SK-N-SH (cell line): ENCODE measurements at regions not wholly inside any gene's neighbourhood (a gene's known extent, or its start where the extent isn't known, plus 50 kb on each side); places are given as distances from the start of the nearest gene placed in this dataset.
"Not testable (repeated sequence)": the region's sequence is repeated elsewhere in the genome, so short reads cannot be mapped to it uniquely, and the experiment has no call there.

Experiments
- CTCF ChIA-PET: fragments of 300-600, 350-600 bp; formaldehyde crosslinking; extraction: SDS; loops from one replicate; lab custom pipeline; 2021; lab: Yijun Ruan, JAX
- POLR2A ChIA-PET: fragments of 350-600 bp; sonication (Branson Sonifier 250); formaldehyde crosslinking; extraction: SDS; loops from one replicate; lab custom pipeline; 2020; ENCODE audit warnings: antibody characterized with exemption, inconsistent platforms; lab: Yijun Ruan, JAX
- DNase-seq: peaks from one replicate; pipeline ENCODE4 v3.0.0; 2012
- H2AFZ ChIP-seq: fragments of 200-600 bp; sonication (generic); 2 replicates; pipeline ENCODE4 v1.8.1; 2016; ENCODE audit warnings: antibody characterized with exemption, mild to moderate bottlenecking, low read depth
- H3F3A ChIP-seq: fragments of 200-600 bp; sonication (generic); replicated peaks from 2 replicates; pipeline ENCODE3; 2016; ENCODE audit warnings: antibody characterized with exemption, mild to moderate bottlenecking; ENCODE audit not compliant: insufficient read depth
- H3K27ac ChIP-seq, 2 experiments: fragments of 200-500 bp in 1 of 2; fragments of 200-600 bp in 1 of 2; sonication (Bioruptor generic) in 1 of 2; sonication (generic), shearing (Covaris generic) in 1 of 2; 2 replicates each; pipeline versions ENCODE4 v1.5.1 to v1.6.1; 2014 to 2016; ENCODE audit warnings: low read depth in 2 of 2, inconsistent platforms in 1 of 2, low read length in 1 of 2, mild to moderate bottlenecking in 1 of 2, mixed read lengths in 1 of 2
- H3K27me3 ChIP-seq: fragments of 200-600 bp; sonication (generic), shearing (Covaris generic); 2 replicates; pipeline ENCODE4 v1.6.1; 2016; ENCODE audit warnings: mixed run types; ENCODE audit not compliant: insufficient read depth
- H3K36me3 ChIP-seq, 2 experiments: fragments of 200-500 bp in 1 of 2; fragments of 200-600 bp in 1 of 2; sonication (Bioruptor generic) in 1 of 2; sonication (generic) in 1 of 2; replicated peaks in 1 of 2; 2 replicates each; pipeline versions ENCODE3 to v1.5.1; 2014 to 2016; ENCODE audit warnings: low read length in 1 of 2, mild to moderate bottlenecking in 1 of 2; ENCODE audit not compliant: insufficient read depth in 2 of 2, control insufficient read depth in 1 of 2
- H3K4me1 ChIP-seq, 2 experiments: fragments of 200-500 bp in 1 of 2; fragments of 200-600 bp in 1 of 2; sonication (Bioruptor generic) in 1 of 2; sonication (generic), shearing (Covaris generic) in 1 of 2; 2 replicates each; pipeline versions ENCODE4 v1.5.1 to v1.6.1; 2014 to 2016; ENCODE audit warnings: low read depth in 1 of 2, low read length in 1 of 2, mixed run types in 1 of 2; ENCODE audit not compliant: insufficient read depth in 2 of 2, control insufficient read depth in 1 of 2
- H3K4me2 ChIP-seq: fragments of 200-600 bp; sonication (generic), shearing (Covaris generic); 2 replicates; pipeline ENCODE4 v1.6.1; 2017; ENCODE audit warnings: mixed run types
- H3K4me3 ChIP-seq, 2 experiments: fragments of 200-500 bp in 1 of 2; fragments of 200-600 bp in 1 of 2; sonication (Bioruptor generic) in 1 of 2; sonication (generic), shearing (Covaris generic) in 1 of 2; 2 replicates each; pipeline versions ENCODE4 v1.5.1 to v1.8.1; 2014 to 2016; ENCODE audit warnings: low read depth in 2 of 2, inconsistent platforms in 1 of 2, low read length in 1 of 2, mild to moderate bottlenecking in 1 of 2, mixed read lengths in 1 of 2, moderate library complexity in 1 of 2
- H3K79me2 ChIP-seq: fragments of 200-600 bp; sonication (generic); 2 replicates; pipeline ENCODE4 v1.8.1; 2017; ENCODE audit warnings: mild to moderate bottlenecking; ENCODE audit not compliant: insufficient read depth
- H3K9ac ChIP-seq: fragments of 200-600 bp; sonication (generic); 2 replicates; pipeline ENCODE4 v1.6.1; 2017; ENCODE audit warnings: mixed run types
- H3K9me2 ChIP-seq: fragments of 200-600 bp; sonication (generic); 2 replicates; pipeline ENCODE4 v1.6.1; 2017; ENCODE audit warnings: mixed run types
- H3K9me3 ChIP-seq: fragments of 200-600 bp; sonication (generic); 2 replicates; pipeline ENCODE4 v1.6.1; 2017; ENCODE audit warnings: mixed run types, mild to moderate bottlenecking, moderate library complexity
- H4K20me1 ChIP-seq: fragments of 200-600 bp; sonication (generic); 2 replicates; pipeline ENCODE4 v1.6.1; 2017; ENCODE audit warnings: mild to moderate bottlenecking, mixed run types; ENCODE audit not compliant: insufficient read depth
- CHD2 ChIP-seq: fragments of 150-350 bp; IDR thresholded peaks from 2 replicates; pipeline ENCODE4 v1.6.1; 2018; ENCODE audit warnings: low read length; ENCODE audit not compliant: partially characterized antibody
- ELF1 ChIP-seq: IDR thresholded peaks from 2 replicates; pipeline ENCODE4 v1.4.0; 2012
- NRF1 ChIP-seq: IDR thresholded peaks from 2 replicates; pipeline ENCODE4 v1.6.1; 2012; ENCODE audit warnings: low read depth, mild to moderate bottlenecking, low read length
- SIN3A ChIP-seq: IDR thresholded peaks from 2 replicates; pipeline ENCODE4 v1.6.1; 2012; ENCODE audit warnings: low read depth, mild to moderate bottlenecking, low read length, moderate library complexity, borderline replicate concordance
- SMC3 ChIP-seq: IDR thresholded peaks from 2 replicates; pipeline ENCODE4 v1.6.1; 2012; ENCODE audit warnings: low read depth, low read length, improper control_type of control experiment
- WGBS: methylation state at CpG from one replicate; pipeline ENCODE4 v1.1.6; 2017; ENCODE audit warnings: low lambda C conversion rate; 5-methylcytosine and 5-hydroxymethylcytosine counted together
- TF ChIP-seq, protein P1 (sequence below): fragments of 200-600 bp; sonication (generic); IDR thresholded peaks from 2 replicates; pipeline ENCODE4 v1.6.1; 2017; ENCODE audit warnings: antibody characterized with exemption, mild to moderate bottlenecking, moderate library complexity
- TF ChIP-seq, protein P2 (sequence below): fragments of 150-350 bp; IDR thresholded peaks from 2 replicates; pipeline ENCODE4 v1.6.1; 2016; ENCODE audit warnings: mild to moderate bottlenecking, low read depth, low read length
- TF ChIP-seq, protein P3 (sequence below): IDR thresholded peaks from 2 replicates; pipeline ENCODE4; 2012

DNA sequence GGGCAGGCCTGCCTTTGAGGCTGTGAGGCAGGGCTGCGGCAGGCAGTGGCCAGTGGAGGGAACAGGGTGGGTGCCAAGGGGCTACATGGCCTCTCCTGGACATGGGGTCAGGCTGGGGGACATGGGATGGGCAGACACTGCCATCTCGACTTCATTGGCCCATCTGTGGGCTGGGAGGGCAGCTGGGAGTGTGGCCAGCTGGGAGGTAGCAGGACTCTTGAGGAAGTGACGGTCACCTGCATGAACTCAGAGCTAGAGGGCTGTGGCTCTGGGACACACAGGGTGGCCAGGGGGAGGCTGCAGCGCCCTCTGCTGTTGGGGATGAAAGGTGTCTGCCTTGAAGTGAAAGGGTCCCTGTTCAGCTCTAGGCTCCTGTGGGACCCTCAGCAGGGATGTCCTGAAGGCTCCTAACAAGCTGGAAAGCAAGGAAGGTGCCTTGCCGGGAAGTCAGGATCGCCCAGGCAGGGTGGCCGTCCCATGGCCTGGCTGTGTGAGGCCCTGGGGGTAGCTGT, 244.0 kb downstream of the ANKRD30B start:
- 0% methylated on average over 5 of the region's 7 CpGs for WGBS
- H3K4me2 ChIP-seq, H3K4me3 ChIP-seq: not testable (repeated sequence)

DNA sequence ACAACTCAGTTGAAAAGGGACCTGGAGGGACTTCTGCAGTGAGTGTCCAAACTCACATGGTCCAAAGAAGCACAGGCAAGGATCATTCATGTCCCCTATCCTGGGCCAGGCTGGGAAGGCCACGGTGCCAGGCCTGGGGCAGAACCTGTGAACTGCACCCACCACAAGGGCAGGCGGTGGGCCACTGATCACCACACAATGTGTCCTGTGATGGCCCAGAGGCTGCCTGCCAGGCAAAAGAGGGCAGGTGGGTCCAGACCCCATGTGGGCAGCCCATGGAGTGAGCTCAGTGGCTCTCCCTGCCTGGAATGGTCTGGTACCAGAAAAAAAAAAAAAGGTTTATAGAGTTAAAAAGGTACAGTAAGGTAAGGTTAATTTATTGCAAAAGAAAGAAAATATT, 244.8 kb downstream of the ANKRD30B start:
- H3K9ac ChIP-seq, H3K9me2 ChIP-seq, H3K4me2 ChIP-seq, H3K4me1 ChIP-seq, H4K20me1 ChIP-seq, H3K9me3 ChIP-seq, H3K4me3 ChIP-seq, H2AFZ ChIP-seq, H3K79me2 ChIP-seq, CTCF ChIA-PET, H3K27me3 ChIP-seq, DNase-seq, H3K36me3 ChIP-seq, H3K27ac ChIP-seq, POLR2A ChIA-PET, H3F3A ChIP-seq: not testable (repeated sequence)
- 0% methylated on average over 2 of the region's 2 CpGs for WGBS

More for the DNA sequence above, 244.0 kb downstream of the ANKRD30B start:
- H3K9ac ChIP-seq, H2AFZ ChIP-seq, H3K36me3 ChIP-seq, DNase-seq, H3K4me1 ChIP-seq, H3K79me2 ChIP-seq, H4K20me1 ChIP-seq, H3K27me3 ChIP-seq, POLR2A ChIA-PET, CTCF ChIA-PET, H3K9me2 ChIP-seq: not testable (repeated sequence)
- TF ChIP-seq SMC3: 0 out of 2 replicates have a peak, but pooled peaks have one; percentile 3
- TF ChIP-seq, protein P1, sequence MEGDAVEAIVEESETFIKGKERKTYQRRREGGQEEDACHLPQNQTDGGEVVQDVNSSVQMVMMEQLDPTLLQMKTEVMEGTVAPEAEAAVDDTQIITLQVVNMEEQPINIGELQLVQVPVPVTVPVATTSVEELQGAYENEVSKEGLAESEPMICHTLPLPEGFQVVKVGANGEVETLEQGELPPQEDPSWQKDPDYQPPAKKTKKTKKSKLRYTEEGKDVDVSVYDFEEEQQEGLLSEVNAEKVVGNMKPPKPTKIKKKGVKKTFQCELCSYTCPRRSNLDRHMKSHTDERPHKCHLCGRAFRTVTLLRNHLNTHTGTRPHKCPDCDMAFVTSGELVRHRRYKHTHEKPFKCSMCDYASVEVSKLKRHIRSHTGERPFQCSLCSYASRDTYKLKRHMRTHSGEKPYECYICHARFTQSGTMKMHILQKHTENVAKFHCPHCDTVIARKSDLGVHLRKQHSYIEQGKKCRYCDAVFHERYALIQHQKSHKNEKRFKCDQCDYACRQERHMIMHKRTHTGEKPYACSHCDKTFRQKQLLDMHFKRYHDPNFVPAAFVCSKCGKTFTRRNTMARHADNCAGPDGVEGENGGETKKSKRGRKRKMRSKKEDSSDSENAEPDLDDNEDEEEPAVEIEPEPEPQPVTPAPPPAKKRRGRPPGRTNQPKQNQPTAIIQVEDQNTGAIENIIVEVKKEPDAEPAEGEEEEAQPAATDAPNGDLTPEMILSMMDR: peak; percentile 43
- TF ChIP-seq, all 33 proteins: peak for 2; not testable (repeated sequence) for 31
- not testable (repeated sequence) for H3F3A ChIP-seq, H3K27ac ChIP-seq, H3K9me3 ChIP-seq

DNA sequence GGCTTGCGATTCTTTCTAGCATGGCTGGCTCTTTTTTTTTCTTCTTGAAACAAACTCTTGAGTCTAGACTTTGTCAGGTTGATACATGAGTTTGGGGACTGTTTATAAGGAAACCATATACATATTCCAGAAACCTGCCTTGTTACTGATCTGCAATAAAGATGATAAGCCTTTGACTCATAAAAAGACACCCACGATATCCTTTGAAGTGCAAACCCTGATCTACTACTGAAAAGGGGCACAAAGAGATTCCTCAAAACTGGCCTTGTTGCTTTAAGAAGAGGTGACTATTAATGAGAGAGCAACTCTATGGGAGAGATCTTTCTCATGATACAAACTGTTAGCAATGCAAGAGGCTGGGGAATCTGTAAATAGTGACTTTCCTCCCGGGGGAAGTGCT, 247.1 kb downstream of the ANKRD30B start:
- H3K36me3 ChIP-seq, POLR2A ChIA-PET, H3K9ac ChIP-seq, CTCF ChIA-PET, H3K27ac ChIP-seq, H3K9me3 ChIP-seq, H3K9me2 ChIP-seq, H3K4me2 ChIP-seq, H3K27me3 ChIP-seq, H3K79me2 ChIP-seq, H3K4me1 ChIP-seq, H3F3A ChIP-seq, H2AFZ ChIP-seq, H3K4me3 ChIP-seq, H4K20me1 ChIP-seq, DNase-seq: not testable (repeated sequence)
- WGBS: 1% methylated on average over 3 of the region's 3 CpGs

DNA sequence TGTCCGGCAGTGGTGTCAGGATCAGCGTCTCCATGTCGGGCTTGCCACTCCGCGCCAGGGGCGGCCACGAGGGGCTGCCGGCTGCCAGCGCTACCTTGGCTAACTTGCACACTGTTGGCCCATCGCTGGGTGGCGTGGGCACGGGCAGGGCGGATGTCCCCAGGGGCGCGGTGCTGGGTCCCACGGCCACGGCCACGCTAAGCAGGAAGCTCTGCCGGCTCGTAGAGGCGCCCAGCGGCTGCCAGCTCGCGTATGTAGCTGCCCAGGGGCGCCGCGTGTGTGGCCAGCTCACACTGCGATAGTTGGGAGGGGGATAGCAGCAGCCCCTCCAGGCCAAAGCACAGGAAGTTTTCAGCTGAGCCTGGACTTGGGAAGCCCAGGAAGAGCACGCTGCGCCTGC, 249.4 kb downstream of the ANKRD30B start:
- Histone ChIP-seq H3K36me3 (no peaks in the 10 kb centered on the region), H2AFZ (no peak overlapping the region), H3K9ac (no peak overlapping the region), H3K9me3 (no peaks in the 10 kb centered on the region), H3K27ac (no peak overlapping the region), H3F3A (no peaks in the 10 kb centered on the region), H3K4me3 (no peak overlapping the region), H3K27me3 (no peaks in the 10 kb centered on the region), H3K79me2 (no peaks in the 10 kb centered on the region), H4K20me1 (no peaks in the 10 kb centered on the region), H3K4me1 (no peaks in the 10 kb centered on the region), H3K9me2 (no peaks in the 10 kb centered on the region), H3K4me2 (no peak overlapping the region)
- ChIA-PET POLR2A (no interaction called here), CTCF (no interaction called here)
- DNase-seq: no peak
- 54% methylated on average over 6 of the region's 30 CpGs for WGBS
- TF ChIP-seq, protein P2, sequence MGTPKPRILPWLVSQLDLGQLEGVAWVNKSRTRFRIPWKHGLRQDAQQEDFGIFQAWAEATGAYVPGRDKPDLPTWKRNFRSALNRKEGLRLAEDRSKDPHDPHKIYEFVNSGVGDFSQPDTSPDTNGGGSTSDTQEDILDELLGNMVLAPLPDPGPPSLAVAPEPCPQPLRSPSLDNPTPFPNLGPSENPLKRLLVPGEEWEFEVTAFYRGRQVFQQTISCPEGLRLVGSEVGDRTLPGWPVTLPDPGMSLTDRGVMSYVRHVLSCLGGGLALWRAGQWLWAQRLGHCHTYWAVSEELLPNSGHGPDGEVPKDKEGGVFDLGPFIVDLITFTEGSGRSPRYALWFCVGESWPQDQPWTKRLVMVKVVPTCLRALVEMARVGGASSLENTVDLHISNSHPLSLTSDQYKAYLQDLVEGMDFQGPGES: no peak
- TF ChIP-seq ELF1 (no peak), CHD2 (no peak), NRF1 (no peak), SIN3A (no peak)
- TF ChIP-seq, protein P1: no peak
- TF ChIP-seq, protein P3, sequence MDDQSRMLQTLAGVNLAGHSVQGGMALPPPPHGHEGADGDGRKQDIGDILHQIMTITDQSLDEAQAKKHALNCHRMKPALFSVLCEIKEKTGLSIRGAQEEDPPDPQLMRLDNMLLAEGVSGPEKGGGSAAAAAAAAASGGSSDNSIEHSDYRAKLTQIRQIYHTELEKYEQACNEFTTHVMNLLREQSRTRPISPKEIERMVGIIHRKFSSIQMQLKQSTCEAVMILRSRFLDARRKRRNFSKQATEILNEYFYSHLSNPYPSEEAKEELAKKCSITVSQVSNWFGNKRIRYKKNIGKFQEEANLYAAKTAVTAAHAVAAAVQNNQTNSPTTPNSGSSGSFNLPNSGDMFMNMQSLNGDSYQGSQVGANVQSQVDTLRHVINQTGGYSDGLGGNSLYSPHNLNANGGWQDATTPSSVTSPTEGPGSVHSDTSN: no peak
